DOHH2 (cell line): ENCODE measurements at regions not wholly inside any gene's neighbourhood (a gene's known extent, or its start where the extent isn't known, plus 50 kb on each side); places are given as distances from the start of the nearest gene placed in this dataset.
"Not testable (repeated sequence)": the region's sequence is repeated elsewhere in the genome, so short reads cannot be mapped to it uniquely, and the experiment has no call there.

Experiments
- H3F3A ChIP-seq: fragments of 200-600 bp; sonication (generic), shearing (Covaris generic); 2 replicates; pipeline ENCODE4 v1.6.0; 2016; ENCODE audit warnings: antibody characterized with exemption, mild to moderate bottlenecking; ENCODE audit not compliant: control insufficient read depth, insufficient read depth
- H3K27ac ChIP-seq: fragments of 200-600 bp; sonication (generic); 2 replicates; pipeline ENCODE4 v1.5.1; 2014; ENCODE audit warnings: low read depth, mild to moderate bottlenecking, low read length, moderate library complexity
- H3K27me3 ChIP-seq: fragments of 200-600 bp; sonication (generic); 2 replicates; pipeline ENCODE4 v1.6.1; 2014; ENCODE audit warnings: mild to moderate bottlenecking, low read length, mixed read lengths; ENCODE audit not compliant: control insufficient read depth
- H3K36me3 ChIP-seq: fragments of 200-600 bp; sonication (generic); 2 replicates; pipeline ENCODE4 v1.6.1; 2014; ENCODE audit warnings: mild to moderate bottlenecking, low read length, moderate library complexity, mixed read lengths; ENCODE audit not compliant: control insufficient read depth
- H3K4me1 ChIP-seq: fragments of 200-600 bp; sonication (generic); 2 replicates; pipeline ENCODE4 v1.6.1; 2014; ENCODE audit warnings: mild to moderate bottlenecking, low read length, mixed read lengths; ENCODE audit not compliant: control insufficient read depth
- H3K4me2 ChIP-seq: fragments of 200-600 bp; sonication (generic); 2 replicates; pipeline ENCODE4 v1.6.0; 2014; ENCODE audit warnings: mild to moderate bottlenecking, low read length, moderate library complexity
- H3K4me3 ChIP-seq: fragments of 200-600 bp; sonication (generic); 2 replicates; pipeline ENCODE4 v1.5.1; 2014; ENCODE audit warnings: mild to moderate bottlenecking, low read length, mixed read lengths
- H3K79me2 ChIP-seq: fragments of 200-600 bp; sonication (generic); 2 replicates; pipeline ENCODE4 v1.6.1; 2014; ENCODE audit warnings: mild to moderate bottlenecking, low read length, mixed read lengths; ENCODE audit not compliant: control insufficient read depth
- H3K9me2 ChIP-seq: fragments of 200-600 bp; sonication (generic); replicated peaks from 2 replicates; pipeline ENCODE4 v1.6.1; 2014; ENCODE audit warnings: mild to moderate bottlenecking, low read length, mixed read lengths; ENCODE audit not compliant: control insufficient read depth
- H3K9me3 ChIP-seq: fragments of 200-600 bp; sonication (generic); 2 replicates; pipeline ENCODE4 v1.6.1; 2014; ENCODE audit warnings: antibody characterized with exemption, low read length, mixed read lengths; ENCODE audit not compliant: control insufficient read depth, insufficient read depth
- H4K20me1 ChIP-seq: fragments of 200-600 bp; sonication (generic); 2 replicates; pipeline ENCODE4 v1.6.0; 2014; ENCODE audit warnings: low read depth, mild to moderate bottlenecking, antibody characterized with exemption, low read length, moderate library complexity; ENCODE audit not compliant: control insufficient read depth, insufficient read depth
- EZH2phosphoT487 ChIP-seq: fragments of 200-600 bp; sonication (generic); IDR thresholded peaks from 2 replicates; pipeline ENCODE4 v1.6.1; 2017; ENCODE audit warnings: borderline replicate concordance, mild to moderate bottlenecking, antibody characterized with exemption, low read length, moderate library complexity, mixed read lengths
- TF ChIP-seq, protein P1 (sequence below): fragments of 200-600 bp; sonication (generic); IDR thresholded peaks from one replicate; pipeline ENCODE4 v1.5.1; 2014; ENCODE audit warnings: antibody characterized with exemption, mild to moderate bottlenecking, low read depth, low read length; ENCODE audit not compliant: poor library complexity, severe bottlenecking

DNA sequence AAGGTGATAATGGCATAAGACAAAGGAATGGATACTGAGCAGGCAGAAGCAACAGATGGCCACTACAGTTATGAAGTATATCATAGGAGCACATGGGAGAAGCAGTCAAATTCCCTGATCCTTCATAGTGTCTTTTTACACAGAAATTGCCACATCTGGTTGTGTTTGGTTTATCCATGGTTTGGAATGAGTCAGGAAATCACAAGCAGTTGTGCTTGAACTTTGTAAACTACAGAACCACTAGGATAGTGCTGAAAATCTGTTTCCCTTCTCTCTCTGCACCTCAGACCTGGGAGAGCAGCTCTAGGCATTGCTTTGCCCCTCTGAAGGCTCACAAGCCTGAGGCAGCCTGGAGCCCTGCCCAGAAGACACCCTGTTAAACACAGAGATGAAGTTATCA lies 134.0 kb downstream of the DMRT2 start:
- no peak overlapping the region for H3K4me3 ChIP-seq
- no peaks in the 10 kb centered on the region for H3K27me3 ChIP-seq
- no peak overlapping the region for H3K4me2 ChIP-seq
- TF ChIP-seq, protein P1, sequence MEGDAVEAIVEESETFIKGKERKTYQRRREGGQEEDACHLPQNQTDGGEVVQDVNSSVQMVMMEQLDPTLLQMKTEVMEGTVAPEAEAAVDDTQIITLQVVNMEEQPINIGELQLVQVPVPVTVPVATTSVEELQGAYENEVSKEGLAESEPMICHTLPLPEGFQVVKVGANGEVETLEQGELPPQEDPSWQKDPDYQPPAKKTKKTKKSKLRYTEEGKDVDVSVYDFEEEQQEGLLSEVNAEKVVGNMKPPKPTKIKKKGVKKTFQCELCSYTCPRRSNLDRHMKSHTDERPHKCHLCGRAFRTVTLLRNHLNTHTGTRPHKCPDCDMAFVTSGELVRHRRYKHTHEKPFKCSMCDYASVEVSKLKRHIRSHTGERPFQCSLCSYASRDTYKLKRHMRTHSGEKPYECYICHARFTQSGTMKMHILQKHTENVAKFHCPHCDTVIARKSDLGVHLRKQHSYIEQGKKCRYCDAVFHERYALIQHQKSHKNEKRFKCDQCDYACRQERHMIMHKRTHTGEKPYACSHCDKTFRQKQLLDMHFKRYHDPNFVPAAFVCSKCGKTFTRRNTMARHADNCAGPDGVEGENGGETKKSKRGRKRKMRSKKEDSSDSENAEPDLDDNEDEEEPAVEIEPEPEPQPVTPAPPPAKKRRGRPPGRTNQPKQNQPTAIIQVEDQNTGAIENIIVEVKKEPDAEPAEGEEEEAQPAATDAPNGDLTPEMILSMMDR: no peak
- no peak for TF ChIP-seq EZH2phosphoT487
- no peaks in the 10 kb centered on the region for H3K9me2 ChIP-seq
- H3F3A ChIP-seq: no peaks in the 10 kb centered on the region
- H3K79me2 ChIP-seq: no peaks in the 10 kb centered on the region
- no peaks in the 10 kb centered on the region for H3K9me3 ChIP-seq
- H4K20me1 ChIP-seq: no peaks in the 10 kb centered on the region
- no peak overlapping the region for H3K27ac ChIP-seq
- H3K4me1 ChIP-seq: no peaks in the 10 kb centered on the region
- no peaks in the 10 kb centered on the region for H3K36me3 ChIP-seq

DNA sequence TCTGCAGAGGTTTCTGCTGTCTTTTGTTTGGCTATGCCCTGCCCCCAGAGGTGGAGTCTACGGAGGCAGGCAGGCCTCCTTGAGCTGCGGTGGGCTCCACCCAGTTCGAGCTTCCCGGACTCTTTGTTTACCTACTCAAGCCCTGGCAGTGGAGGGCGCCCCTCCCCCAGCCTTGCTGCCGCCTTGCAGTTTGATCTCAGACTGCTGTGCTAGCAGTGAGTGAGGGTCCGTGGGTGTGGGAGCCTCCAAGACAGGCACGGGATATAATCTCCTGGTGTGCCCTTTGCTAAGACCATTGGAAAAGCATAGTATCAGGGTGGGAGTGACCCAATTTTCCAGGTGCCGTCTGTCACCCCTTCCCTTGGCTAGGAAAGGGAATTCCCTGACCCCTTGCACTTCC lies 137.0 kb downstream of the DMRT2 start:
- H3K4me3 ChIP-seq, H3K79me2 ChIP-seq, H3K9me2 ChIP-seq, H3K4me1 ChIP-seq, H3F3A ChIP-seq, H3K9me3 ChIP-seq, H3K27ac ChIP-seq, H4K20me1 ChIP-seq, H3K27me3 ChIP-seq, H3K4me2 ChIP-seq, H3K36me3 ChIP-seq: not testable (repeated sequence)

DNA sequence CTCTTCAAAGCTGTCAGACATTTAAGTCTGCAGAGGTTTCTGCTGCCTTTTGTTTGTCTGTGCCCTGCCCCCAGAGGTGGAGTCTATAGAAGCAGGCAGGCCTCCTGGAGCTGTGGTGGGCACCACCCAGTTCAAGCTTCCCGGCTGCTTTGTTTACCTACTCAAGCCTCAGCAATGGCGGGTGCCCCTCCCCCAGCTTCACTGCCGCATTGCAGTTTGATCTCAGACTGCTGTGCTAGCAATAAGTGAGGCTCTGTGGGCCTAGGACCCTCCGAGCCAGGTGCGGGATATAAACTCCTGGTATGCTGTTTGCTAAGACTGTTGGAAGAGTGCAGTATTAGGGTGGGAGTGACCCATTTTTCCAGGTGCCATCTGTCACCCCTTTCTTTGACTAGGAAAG lies 145.5 kb downstream of the DMRT2 start:
- not testable (repeated sequence) for H3K9me2 ChIP-seq, H3K27ac ChIP-seq, H3K79me2 ChIP-seq, H4K20me1 ChIP-seq, H3K9me3 ChIP-seq, H3K36me3 ChIP-seq, H3K4me3 ChIP-seq, H3K4me1 ChIP-seq, H3K27me3 ChIP-seq, H3F3A ChIP-seq, H3K4me2 ChIP-seq

DNA sequence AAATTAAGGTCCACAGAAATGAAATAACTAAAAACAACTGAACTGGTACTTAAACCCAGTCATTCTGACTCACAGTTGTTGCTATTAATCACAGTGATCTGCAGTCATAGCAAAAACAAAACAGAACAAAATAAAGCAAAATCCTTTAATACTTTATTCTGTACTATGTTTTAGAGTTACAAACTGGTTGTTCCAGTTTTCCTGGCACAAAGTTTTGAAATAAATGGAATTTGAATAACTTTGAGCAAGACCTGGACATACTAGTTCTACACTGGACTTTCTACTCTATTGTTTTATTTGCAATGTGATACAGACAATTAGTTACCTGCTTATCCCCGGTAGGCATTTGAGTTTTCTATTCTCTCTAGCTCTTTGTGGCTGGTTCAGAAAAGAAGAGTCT lies 147.9 kb downstream of the DMRT2 start:
- no peak overlapping the region for H3K4me3 ChIP-seq
- H3K4me1 ChIP-seq: no peaks in the 10 kb centered on the region
- H3K36me3 ChIP-seq: no peaks in the 10 kb centered on the region
- H3K9me2 ChIP-seq: no peaks in the 10 kb centered on the region
- no peak overlapping the region for H3K27ac ChIP-seq
- no peaks in the 10 kb centered on the region for H3K9me3 ChIP-seq
- no peaks in the 10 kb centered on the region for H3F3A ChIP-seq
- no peaks in the 10 kb centered on the region for H3K79me2 ChIP-seq
- TF ChIP-seq EZH2phosphoT487: no peak
- TF ChIP-seq, protein P1: no peak
- H3K27me3 ChIP-seq: no peaks in the 10 kb centered on the region
- H3K4me2 ChIP-seq: no peak overlapping the region
- H4K20me1 ChIP-seq: no peaks in the 10 kb centered on the region
